Stimulated activated CD4-positive, alpha-beta T cell treated with anti-CD3 and anti-CD28 coated beads, Interleukin-1b, Interleukin-23, amount 100 ng/mL, for 48 hours (primary cell): ENCODE measurements at regions not wholly inside any gene's neighbourhood (a gene's known extent, or its start where the extent isn't known, plus 50 kb on each side); places are given as distances from the start of the nearest gene placed in this dataset.

ENCODE experiments used
- DNase-seq: peaks from one replicate; pipeline ENCODE4 v3.0.0-alpha.2; 2020

DNA sequence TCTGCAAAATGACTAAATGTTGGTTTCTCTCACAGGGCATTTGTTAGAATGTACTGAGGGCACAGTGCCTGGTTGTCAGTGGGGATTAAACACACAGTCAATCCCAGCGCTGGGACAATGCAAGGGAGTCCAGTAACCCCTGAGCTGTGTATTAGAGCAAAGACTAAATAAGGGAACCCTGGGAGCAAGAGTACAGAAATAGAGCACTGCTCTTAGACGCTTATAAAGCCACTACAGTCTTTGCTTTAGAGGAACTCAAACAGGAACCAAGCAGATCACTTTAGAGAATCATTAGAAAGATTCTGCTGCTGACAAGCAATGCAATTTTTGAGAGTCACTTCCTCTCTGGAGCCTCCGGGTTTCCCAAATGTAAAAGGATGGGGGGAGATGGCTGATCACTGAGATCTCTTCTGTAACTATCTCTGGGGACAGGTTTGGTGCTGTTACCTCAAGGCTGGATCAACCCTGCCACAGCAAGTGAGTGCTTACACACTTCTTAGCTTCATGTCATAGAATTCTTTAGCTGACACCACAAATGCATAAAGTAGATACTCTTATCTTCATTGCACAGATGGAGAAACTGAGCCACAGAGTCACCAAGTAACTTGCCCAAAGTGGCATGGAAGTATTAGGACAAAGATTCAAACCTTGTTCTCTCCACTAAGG lies 137.8 kb upstream of the CPEB2 start:
- DNase-seq: no peak

DNA sequence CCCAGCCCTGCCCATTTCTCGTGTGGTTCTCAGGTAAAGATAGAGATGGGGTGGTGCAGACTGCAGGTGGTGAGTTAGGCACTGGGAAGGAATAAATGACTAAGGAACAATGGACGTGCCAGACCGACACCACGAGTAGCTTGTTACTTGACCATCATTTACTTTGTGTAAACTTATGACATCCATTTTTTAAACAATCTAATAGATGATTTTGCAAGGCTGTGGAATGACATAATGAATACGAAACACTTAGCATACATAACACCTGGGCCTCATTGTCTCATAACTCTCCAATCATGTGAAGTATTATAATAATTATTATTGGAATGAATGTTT lies 137.3 kb upstream of the CPEB2 start:
- DNase-seq: no peak

- no peak for DNase-seq
Measured at GRCh38 chr4:14865804-14866203, 136.5 kb upstream of the CPEB2 start.

GRCh38 chr4:14867847-14868246 lies 134.4 kb upstream of the CPEB2 start:
- no peak for DNase-seq

DNA sequence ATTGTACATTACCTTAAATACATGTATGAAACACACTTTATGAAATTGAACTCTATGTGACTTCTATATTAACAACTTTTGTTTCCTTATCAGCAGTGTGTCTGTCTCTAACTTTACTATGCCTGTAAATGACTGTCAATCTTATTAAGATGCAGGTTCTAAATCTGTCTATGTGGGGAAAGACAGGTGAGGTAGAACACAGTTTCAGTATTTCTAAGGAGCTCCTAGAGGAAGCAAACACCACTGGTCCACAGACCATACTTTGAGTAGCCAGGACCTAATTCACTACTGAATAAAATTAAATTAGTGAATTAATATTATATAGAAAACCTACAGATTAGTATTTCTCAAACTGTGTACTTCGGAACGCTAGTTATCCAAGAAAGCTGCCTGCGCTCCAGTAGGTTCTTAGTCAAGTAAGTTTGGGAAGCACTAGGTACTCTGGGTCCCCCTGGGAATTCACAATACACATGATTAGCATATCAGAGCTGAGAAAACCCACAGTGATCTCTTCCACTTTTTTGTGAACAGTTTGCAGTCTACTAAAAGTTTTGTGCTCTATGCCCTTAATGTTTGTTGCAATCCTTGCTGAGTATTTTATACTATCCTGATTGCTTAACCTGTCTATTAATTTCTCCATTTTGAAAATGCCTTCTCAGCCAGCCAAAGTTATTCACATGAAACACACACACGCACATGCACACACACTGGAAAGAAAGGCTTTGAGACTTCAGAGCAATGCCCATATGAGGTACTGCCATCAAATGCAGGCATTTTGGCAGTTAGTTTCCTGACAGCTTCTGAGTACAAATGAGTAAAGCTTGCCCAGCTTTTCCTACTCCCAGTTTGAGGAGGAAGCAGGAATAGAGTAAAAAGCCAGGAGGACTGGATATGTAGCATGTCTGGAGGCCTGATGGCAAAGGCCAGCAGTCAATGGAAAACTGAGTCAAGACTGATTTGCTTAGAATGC lies 133.6 kb upstream of the CPEB2 start:
- no peak for DNase-seq

- peak; percentile 22 for DNase-seq
Measured at GRCh38 chr4:14871676-14872430, 130.4 kb upstream of the CPEB2 start.

- DNase-seq: no peak
Measured at GRCh38 chr4:14874990-14875389, 127.3 kb upstream of the CPEB2 start.

DNA sequence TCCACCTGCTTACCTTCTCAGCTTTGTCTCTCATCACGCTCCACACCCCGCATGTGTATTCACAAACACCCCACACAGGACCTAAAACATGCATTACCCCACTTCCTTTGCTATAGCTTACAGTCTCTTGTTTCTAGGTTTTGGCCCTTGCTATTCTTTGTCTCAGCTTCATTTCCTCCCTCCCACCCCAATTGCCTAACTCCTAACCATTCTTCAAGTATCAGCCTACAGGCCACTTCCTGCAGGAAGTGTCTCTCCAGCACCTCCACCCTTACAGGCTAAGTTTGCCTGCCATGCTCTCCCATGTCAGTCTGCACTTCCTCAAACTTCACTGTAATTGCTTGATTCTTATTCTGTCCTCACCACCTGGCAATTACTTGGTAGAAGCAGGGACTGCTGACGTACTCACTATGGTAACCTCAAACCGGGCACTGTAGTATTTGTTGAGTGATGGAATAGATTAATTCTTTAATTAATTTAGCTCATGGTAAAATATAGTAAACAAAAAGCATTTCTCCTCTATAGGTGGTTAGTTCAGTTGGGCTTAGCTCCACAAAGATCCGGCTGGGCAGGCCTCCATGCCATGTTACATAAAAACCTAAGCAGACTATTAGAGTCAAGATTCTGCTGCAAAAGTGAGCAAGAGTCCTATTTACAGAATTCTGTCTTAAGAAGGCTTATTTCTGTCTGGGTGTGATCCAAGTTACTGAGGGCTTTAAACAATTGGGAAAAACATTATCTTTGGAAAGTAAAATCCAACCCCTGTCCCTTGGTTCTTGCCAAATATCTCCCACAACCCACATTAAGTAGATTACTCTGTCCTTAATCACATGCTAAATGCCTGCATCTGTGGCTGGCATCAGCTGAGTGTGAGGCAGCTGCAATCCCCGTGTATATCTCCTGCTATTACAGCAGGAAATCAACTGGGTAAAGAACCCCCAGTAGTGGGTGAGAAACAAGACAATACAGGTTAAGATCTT lies 124.7 kb upstream of the CPEB2 start:
- DNase-seq: no peak

DNA sequence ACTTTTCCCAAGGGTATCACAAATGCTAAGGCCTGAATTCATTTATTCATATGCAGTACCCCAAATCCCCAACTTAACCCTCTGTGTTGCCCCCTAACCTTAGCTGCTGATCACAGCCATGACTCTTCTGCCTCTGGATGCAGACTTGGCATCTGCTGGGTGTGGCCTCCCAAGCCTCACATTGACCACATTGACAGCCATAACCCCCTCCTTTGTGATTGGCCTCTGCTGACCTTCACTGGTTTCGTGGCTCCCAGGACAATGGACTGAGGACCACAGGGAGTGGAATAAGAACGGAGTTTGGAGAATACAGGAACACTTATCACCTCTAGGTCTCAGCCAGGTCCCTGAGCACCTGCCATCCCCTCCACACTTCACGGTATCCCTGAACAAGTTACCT lies 123.6 kb upstream of the CPEB2 start:
- DNase-seq: no peak

DNA sequence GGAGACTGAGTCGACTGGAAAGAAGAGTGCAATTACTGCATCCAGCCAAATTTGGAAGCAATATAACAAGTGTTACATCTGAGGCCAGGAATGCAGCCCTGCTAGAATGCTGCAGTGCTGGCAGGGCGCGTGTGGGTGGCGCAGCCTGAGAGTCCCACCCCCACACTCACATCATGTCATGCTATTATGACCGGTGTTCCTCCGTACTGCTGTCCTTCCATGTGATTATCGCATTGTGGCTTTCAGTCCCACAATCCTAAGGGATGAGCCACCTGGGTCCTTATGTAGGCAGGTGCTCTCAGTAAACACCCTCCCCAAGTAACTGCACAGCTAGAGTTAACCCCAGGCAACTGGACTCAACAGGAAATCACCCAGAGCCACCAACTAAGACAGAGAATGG lies 122.6 kb upstream of the CPEB2 start:
- DNase-seq: no peak

GRCh38 chr4:14880805-14881204 lies 121.5 kb upstream of the CPEB2 start:
- DNase-seq: no peak

- no peak for DNase-seq
Measured at GRCh38 chr4:14883166-14883565, 119.1 kb upstream of the CPEB2 start.

DNA sequence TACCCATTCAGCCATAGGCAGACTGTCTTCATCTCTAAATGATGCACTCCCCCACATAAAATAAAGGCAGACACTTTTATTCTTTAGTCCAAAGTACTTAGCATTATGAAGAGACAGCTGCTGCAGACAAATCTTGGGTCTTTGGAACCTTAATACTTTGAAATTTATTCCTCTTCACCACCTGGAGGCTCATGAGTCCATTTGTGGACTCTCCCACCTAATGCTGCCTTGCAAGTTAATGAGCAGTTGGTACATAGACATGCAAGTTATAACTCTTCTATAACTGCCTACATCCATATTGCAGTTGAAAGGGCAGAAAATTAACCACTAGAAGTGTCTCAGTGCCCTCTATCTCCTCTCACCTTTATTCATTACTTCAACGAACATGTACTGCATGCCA lies 118.6 kb upstream of the CPEB2 start:
- no peak for DNase-seq

GRCh38 chr4:14887842-14888433 lies 114.3 kb upstream of the CPEB2 start:
- DNase-seq: no peak

DNA sequence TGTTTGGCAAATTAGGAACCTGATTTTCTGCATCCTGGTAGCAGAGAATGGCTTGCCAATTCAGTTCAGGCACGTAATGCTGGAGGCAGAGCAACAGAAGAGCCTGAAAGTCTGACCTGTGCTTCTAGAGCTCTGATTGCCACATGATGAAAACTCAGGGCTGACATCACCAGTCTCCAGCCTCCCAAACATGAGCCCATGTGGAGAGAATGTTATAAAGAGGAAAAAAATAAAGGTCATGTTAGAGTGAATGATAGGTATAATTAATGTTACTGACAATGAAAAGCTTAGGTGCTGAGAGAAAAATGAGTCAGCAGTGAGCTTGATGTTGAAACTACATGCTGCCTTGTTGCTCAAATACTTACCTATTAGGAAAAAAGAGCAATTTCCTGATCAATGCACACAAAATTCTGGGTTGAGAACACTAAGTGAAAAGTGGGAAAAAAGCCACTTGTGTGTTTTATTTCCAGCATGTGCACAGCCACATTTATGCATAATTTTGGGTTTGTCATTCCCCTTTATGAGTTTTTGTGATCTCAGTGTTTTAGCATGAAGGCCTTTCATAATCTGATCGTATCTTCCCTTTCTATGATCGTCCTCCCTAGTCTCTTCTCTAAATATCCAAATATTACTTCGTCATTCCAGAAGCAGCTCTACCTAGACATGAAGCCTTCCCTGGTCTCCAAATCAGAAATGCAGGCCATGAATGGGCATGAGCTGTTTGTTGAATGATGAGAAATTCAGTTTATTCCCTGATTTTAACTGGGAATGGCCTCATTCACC lies 113.3 kb upstream of the CPEB2 start:
- no peak for DNase-seq

- no peak for DNase-seq
Measured at GRCh38 chr4:14892563-14892962, 109.7 kb upstream of the CPEB2 start.

GRCh38 chr4:14893713-14894112 lies 108.6 kb upstream of the CPEB2 start:
- DNase-seq: no peak

- no peak for DNase-seq
Measured at GRCh38 chr4:14894392-14895292, 107.6 kb upstream of the CPEB2 start.

GRCh38 chr4:14896656-14897175 lies 105.6 kb upstream of the CPEB2 start:
- DNase-seq: no peak

DNA sequence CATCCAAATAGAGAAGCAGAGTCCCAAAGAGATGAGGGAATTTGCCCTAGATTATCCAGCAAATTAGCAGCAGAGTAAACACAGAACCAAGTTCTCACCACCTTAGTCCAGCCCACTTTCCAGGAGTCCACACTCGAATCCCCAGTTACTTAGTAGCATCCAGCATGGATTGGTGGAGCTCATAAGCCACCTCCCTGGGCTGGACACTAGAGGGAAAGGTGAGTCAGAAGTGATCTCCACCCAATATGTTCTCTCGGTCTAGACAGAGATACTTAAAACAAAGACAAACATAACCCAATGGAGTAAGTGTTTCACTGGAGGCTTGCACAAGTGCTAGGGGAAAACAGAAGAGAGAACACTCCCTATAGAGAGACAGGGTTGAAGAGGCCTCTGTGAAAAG lies 105.1 kb upstream of the CPEB2 start:
- DNase-seq: no peak
